Gastrocnemius medialis (tissue), 4 donors: ENCODE measurements at regions not wholly inside any gene's neighbourhood (a gene's known extent, or its start where the extent isn't known, plus 50 kb on each side); places are given as distances from the start of the nearest gene placed in this dataset.

Experiments used
- POLR2A ChIP-seq, 2 donors: fragments of 450-650 bp; IDR thresholded peaks; one replicate each; pipeline ENCODE4 v1.6.1; 2017; ENCODE audit warnings: antibody characterized with exemption in 2 of 2, mild to moderate bottlenecking in 2 of 2, moderate library complexity in 2 of 2
- TF ChIP-seq, protein P1 (sequence below), 5 experiments: fragments of 450-650 bp in 3 of 5; fragments of 200-600 bp in 2 of 5; sonication (generic) in 2 of 5; IDR thresholded peaks in 4 of 5; conservative IDR thresholded peaks in 1 of 5; 1 replicate in 4 of 5; 2 replicates in 1 of 5; pipeline ENCODE4 v1.5.1; 2016 to 2019; ENCODE audit warnings: antibody characterized with exemption in 5 of 5, mild to moderate bottlenecking in 3 of 5, moderate library complexity in 3 of 5

DNA sequence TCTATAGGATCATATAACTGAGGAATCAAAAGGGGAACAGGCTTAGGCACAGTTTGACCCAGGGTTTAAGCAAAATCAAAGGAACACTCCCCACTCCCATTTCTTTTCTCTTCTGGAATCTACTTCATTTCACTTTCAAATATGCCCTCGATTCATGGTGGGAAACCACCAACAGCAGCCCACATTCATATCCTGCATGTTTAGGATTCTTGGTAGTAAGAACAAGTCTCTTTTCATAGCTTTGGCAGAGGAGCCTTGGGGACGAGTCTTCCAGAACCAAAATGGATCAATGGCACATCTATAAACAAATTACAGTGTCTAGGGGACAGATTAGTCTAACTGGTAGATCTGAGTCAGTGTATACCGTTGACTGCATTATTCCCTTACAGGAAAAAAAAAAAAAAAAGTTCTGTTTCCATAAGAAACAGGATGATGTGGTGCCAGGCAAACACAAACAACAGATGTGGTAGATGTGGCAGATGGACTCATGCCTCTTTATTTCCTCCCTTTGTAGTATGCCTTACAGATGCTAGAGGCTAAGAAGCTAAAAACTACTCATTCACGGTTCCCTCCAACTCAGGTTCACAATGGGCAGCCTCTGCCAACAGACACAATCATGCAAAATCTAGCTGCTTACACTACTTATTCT, 578.3 kb upstream of the ADAMTS9 start:
- TF ChIP-seq, protein P1, sequence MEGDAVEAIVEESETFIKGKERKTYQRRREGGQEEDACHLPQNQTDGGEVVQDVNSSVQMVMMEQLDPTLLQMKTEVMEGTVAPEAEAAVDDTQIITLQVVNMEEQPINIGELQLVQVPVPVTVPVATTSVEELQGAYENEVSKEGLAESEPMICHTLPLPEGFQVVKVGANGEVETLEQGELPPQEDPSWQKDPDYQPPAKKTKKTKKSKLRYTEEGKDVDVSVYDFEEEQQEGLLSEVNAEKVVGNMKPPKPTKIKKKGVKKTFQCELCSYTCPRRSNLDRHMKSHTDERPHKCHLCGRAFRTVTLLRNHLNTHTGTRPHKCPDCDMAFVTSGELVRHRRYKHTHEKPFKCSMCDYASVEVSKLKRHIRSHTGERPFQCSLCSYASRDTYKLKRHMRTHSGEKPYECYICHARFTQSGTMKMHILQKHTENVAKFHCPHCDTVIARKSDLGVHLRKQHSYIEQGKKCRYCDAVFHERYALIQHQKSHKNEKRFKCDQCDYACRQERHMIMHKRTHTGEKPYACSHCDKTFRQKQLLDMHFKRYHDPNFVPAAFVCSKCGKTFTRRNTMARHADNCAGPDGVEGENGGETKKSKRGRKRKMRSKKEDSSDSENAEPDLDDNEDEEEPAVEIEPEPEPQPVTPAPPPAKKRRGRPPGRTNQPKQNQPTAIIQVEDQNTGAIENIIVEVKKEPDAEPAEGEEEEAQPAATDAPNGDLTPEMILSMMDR (IDR thresholded peaks at IDR 0.05 in 4 of 5, conservative IDR thresholded peaks at IDR 0.05 in 1 of 5): no peak
- no peak for TF ChIP-seq POLR2A (IDR thresholded peaks at IDR 0.05)
